GM12891 (cell line): ENCODE measurements at regions not wholly inside any gene's neighbourhood (a gene's known extent, or its start where the extent isn't known, plus 50 kb on each side); places are given as distances from the start of the nearest gene placed in this dataset.
"Not testable (repeated sequence)": the region's sequence is repeated elsewhere in the genome, so short reads cannot be mapped to it uniquely, and the experiment has no call there.

Experiments
- POLR2A ChIP-seq: IDR thresholded peaks from 2 replicates; pipeline ENCODE4 v1.6.1; 2011; ENCODE audit warnings: low read depth, low read length, control low read depth
- POLR2AphosphoS5 ChIP-seq: IDR thresholded peaks from 2 replicates; pipeline ENCODE4 v1.6.1; 2011; ENCODE audit warnings: low read depth, low read length, control low read depth
- POU2F2 ChIP-seq: IDR thresholded peaks from 2 replicates; pipeline ENCODE4 v1.6.1; 2011; ENCODE audit warnings: low read depth, mild to moderate bottlenecking, control low read depth, low read length, moderate library complexity
- TAF1 ChIP-seq: IDR thresholded peaks from 2 replicates; pipeline ENCODE4 v1.6.1; 2011; ENCODE audit warnings: low read depth, low read length, control low read depth

DNA sequence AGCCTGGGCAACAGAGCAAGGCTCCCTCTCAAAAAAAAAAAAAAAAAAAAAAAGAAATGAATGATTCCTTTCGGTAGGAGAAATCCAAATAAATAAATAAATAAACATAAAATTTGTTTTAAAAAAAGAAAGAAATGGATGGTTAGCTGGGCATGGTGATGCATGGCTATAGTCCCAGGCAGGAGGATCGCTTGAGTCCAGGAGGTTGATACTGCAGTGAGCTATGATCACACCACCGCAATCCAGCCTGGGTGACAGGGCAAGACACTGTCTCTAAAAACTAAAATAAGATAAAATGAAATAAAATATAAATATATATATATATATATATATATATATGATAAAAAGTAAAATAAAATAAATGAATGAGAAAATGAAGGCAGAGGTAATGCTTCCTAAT is 264.1 kb downstream of the GOLGA6L6 start:
- TF ChIP-seq POLR2AphosphoS5, POLR2A, TAF1, POU2F2: not testable (repeated sequence)
